Fibroblast of skin of right quadriceps (primary cell): ENCODE measurements at regions not wholly inside any gene's neighbourhood (a gene's known extent, or its start where the extent isn't known, plus 50 kb on each side); places are given as distances from the start of the nearest gene placed in this dataset.
"Not testable (repeated sequence)": the region's sequence is repeated elsewhere in the genome, so short reads cannot be mapped to it uniquely, and the experiment has no call there.

ENCODE experiments used
- DNase-seq: peaks from one replicate; pipeline ENCODE4 v3.0.0-alpha.2; 2013

DNA sequence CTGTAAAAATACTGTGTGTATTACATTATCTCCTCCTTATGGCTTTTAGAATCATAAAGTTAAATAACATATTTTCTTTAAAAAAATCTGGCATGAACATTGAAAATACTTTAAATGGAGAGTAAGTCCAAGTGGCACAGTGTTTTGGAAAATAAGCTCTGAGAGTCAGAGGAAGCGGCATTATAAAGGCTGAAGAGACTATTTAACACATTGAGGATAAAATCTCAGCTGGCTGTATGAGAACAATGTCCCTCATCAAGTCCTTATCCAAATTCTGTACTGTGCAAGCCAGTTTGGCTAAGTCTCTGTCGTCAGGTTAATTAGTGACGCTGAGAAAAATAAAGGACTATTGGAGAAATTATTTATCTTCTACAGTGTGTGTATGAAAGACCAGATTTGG, 245.5 kb downstream of the MFSD1 start:
- no peak for DNase-seq

DNA sequence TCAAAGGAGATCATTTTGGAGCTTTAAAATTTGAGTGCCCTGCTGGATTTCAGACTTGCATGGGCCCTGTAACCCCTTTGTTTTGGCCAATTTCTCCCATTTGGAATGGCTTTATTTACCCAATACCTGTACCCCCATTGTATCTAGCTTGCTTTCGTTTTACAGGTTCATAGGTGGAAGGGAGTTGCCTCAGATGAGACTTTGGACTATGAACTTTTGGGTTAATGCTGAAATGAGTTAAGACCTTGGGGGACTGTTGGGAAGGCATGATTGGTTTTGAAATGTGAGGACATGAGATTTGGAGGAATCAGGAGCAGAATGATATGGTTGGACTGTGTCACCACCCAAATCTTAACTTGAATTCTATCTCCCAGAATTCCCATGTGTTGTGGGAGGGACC, 250.6 kb downstream of the MFSD1 start:
- not testable (repeated sequence) for DNase-seq

DNA sequence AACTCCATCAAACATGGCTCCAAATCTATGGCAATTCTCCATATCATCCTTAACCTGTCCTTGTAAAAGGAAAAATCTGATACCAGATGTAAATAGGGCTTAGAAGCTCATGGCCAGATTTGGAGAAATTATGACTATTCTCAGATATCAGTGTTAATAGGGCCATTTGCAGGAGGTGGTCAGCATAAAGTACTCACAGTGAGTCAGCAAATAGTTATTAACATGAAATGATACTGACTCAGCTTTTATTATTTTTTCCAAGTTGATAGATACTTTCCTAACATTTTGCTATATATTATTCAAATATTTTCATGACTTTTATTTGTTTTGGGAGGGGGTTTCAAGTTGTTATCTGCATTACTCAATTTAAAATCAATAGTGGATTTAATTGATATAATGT, 255.8 kb downstream of the MFSD1 start:
- peak; percentile 3 for DNase-seq

DNA sequence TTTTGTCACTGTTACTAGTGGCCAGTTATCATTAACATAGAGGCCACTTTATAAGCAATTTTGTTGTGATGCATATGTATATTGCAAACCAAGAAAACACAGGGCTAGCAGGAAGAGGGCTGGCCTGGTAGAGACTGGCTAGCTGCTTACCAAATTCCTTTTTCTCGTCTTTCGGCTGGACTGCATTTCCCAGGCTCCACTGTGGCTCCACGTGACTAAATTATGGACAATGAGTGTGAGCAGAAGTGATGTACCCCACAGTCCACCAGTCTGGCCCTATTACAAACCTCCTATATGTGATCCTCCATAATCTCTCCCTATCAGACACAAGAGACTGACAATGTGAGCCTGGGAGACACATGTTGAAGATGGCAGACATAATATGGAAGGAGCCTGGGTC, 257.0 kb downstream of the MFSD1 start:
- no peak for DNase-seq

DNA sequence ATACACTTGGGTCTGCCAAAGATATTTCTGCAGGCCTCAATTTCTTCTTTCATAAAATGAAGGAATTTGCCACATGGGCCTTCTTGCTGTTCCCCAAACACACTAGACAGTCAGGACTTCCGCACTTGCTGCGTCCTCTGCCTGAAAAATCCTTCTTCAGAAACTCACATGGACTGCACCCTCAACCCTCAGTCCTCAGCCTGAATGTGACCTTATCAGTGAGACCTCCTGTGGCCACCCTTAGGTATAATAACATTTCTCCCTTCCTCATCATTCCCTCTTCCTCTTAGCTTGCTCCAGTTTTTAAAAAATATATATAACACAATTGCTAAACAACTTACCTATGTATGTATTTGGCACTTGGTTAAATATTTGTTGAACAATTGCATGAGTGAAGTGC, 257.5 kb downstream of the MFSD1 start:
- DNase-seq: no peak

DNA sequence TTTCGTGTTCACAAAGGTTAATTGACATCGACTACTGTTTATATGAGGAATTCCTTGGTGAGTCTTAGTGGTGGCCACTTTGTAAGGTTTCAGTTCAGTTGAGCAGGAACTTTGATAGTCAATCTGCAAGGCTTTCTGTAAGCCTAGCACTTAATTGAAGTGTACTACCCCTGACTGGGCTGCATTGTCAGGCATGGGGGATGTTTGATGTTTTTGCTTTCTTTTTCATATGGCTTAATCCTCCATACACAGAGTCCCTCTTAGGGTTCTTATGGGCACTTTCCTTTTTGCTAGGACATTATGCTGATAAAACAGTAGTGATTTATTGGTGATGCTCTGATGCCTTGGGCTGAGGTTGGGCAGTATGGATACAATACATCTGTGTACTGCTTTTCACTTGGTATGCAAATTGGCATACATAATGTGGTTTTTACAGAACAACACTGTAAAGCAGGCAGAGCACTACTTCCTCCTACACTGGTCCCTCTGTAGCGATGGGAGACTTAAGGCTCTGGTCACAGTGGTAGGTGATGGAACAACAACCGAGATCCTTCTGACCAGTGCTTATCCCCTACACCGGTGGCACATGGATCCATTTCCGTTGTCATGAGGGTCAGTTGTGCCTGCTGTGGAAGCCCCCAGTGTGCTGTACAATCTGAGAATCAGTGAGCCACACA, 261.0 kb downstream of the MFSD1 start:
- no peak for DNase-seq

DNA sequence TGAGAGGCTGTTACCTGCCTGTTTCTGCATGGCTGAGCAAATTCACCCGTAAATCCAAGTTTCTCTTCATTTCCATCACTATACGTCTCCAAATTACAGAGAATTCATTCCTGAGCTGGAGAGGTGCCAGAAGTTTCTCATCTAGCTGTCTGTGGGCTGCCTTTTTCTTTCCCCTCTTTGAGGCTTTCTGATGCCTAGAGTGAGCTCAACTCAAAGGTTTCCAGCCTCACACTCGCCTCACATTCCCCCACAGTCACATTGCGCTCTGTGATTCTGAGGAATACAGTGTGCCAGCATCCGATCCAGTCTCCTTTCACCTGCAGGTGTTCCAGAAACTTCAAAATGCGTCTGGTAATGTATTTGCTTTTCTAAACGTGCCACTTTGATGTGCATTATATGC, 267.2 kb downstream of the MFSD1 start, which contains the start of gene IQCJ:
Gene IQCJ (plus strand): TSS at position 229 of the 400 bp plus-strand sequence.
- no peak for DNase-seq

DNA sequence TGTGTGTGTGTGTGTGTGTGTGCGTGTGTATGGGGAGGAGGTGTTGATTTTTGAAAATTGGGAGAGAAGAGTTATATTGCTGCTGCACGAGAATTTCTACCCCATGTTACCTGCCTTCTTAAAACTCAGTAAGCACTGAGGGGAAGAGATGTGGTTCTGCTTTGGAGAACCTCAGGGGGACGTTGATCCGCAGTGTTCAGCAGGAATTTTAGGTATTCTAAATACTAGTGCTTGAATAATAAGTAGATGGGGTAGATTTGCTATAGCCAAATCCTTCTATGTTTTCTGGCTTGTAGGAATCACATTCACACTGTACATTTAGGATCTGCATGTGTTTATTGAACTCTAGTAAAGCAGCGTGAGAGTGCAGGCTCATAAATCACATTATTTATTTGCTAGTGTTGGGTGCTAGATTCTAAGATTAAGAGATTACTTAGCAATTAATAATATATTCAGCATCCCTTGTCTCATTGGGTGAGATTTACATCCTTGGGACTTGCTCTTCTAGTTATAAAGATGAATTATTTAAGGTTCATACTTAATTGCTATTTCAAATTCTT, 268.1 kb downstream of the MFSD1 start:
- DNase-seq: no peak

DNA sequence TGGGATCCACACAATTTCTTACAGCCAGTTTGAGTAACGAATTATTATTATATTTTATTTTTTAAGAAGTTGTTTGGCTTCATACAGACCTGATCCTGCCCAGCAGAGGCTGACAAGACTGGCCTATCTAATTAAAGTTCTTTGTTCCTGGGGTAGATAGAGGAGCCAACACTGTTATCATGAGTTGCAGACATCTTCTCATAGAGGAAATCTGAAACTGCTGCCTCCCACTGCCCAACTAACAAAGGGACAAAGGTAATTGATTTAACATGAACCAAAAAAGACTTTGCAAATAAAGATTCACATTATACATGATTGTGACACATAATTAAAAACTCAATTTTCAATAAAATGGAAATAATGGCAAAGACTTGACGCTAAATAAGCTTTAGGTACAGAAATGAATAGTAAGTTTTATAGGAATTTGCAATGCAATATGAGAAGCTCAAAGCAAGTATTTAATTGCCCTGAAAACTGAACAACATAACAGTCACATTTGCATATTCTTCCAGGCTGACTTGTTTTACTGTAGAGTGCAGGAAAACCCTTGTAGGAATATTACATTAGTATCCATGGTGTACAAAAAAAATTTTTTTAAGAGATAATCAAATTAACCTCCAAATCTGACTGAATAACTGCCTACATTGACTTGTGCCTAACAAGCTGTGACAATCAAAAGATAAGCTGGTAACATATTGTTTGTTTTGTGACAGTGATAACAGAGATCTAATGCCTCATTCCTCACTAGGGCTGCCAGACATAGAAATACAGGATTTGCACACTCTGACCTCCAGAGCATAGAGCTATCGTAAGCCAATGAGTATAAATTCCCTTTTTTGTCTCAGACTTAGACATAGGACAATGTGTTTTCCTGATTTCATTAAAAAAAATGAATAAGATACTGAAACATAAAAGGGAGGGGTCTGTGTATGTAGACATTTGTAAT, 273.2 kb downstream of the MFSD1 start:
- no peak for DNase-seq

DNA sequence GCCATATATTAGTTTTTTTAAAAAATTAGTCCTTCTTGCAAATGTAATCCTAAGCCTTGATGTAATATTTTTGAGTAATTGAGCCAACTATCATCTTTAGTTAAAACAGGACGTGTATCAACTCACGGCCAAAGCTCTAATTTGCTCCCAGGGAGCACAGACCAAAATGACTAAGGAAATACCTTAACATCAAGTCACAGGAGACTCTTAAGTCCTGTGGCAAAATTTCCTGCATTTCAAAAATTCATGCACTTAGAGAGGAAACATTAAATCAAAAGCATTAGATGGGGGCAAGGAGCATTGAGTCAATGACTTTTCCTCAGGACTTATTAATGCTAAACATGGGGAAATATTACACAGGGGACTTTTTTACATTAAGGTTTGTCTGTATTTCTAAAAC, 276.0 kb downstream of the MFSD1 start:
- DNase-seq: peak; percentile 95

DNA sequence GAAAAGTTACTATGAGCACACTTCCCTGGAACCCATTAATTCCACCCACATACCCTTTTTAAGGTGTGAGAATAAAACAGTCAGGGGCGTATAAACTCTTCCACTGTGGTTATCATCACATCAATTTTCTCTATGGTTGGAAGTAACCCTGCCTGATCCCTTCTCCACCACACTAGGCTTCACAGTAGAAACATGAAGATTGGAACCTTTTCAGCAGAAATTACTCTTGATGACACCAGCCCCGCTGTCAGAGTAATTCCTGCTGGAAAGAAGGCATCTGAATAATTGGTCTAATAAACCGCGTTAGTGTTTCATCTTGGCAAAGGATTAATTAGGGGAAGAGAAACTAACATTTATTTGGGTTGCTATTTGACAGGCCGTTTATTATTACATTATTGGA, 278.4 kb downstream of the MFSD1 start:
- no peak for DNase-seq

DNA sequence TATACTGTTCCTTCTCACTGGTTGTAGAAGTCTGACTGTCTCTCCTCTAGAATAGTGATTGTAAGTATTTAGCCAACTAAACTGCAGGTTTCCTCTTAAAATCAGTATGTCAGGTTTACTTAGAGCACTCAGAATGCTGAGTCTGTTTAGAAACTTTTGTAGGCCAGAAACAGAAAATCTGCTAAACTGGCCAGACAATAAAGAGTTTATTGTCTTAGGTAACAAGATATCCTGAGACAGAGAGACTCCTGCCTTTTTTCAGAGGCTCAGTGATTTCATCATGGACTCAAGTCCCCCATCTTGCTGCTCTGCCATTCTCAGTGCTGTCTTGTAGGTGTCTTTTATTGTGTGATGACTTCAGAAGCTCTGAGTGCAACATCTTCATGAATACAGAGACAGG, 279.0 kb downstream of the MFSD1 start:
- no peak for DNase-seq

DNA sequence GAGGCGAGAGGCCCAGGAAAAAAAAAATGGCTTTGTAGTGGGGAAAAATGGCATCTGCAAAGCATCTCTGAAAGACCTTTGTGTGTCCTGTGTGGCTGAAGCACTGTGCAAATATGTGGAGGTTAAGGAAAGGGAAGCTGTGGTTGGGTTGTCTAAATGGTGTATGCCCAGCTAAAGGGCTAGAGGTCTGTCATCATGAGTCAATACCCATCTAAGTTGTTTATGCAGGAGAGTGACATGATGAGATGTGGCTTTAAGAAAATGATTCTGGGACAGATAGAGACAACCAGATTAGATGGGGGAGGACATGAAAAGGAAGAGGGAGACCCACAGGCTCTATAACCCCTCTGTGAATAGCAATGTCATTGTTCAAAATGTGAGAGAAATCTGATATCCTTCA, 280.7 kb downstream of the MFSD1 start:
- DNase-seq: peak; percentile 91

DNA sequence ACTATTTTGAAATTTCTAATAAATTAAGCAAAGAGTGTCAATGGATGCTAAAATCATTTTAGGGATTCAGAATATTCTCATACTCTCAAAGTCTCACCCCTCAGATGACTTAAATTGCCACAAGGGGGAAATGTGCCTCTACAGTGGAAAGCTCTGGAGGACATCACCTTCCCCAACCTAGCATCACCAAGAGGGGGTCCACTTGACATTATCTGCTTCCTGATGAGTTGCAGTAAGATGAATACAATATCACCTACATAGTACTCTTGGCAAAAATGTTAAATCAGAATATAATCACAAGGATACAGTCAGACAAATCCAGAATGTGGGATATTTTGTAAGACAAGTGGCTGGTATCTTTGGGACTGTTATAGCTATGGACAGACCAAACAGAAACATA, 290.1 kb downstream of the MFSD1 start:
- DNase-seq: no peak

DNA sequence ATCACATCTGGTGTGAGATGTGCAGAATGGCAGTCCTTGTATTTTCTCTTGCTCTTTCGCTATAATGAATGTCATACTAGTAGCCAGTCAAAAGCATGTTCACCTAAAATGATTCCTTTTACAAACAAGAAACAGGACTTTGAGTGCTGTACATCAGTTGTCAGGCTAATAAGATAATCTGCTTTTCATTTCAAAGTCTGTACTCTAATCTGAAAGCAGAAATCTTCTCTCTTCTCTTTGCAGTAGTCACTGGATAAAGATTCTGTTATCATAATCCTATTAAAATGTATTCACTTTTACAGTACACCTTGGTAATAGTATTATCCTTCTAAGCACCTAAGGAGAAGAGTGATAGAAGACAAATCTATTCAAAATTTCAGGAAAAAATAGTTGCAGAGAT, 300.1 kb downstream of the MFSD1 start:
- no peak for DNase-seq

DNA sequence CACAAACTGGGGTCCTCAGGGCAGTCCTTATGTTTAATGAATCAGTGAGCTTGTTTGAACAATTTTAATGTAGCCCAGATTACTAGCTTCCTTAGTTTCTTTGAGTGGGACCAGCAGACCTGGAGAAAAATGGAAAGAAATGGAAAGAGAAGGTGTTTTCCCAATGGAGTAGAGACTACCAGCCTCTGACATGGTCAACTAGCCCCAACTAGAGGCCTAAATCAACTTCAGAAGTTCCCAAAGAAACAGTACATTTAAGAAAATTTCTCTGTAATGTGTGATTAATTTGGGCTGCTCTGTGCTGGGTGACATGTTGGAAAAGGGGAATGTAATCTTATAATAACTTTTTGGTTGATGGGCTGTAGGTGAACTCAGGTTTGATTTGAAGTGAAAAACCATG, 310.9 kb downstream of the MFSD1 start:
- DNase-seq: no peak

DNA sequence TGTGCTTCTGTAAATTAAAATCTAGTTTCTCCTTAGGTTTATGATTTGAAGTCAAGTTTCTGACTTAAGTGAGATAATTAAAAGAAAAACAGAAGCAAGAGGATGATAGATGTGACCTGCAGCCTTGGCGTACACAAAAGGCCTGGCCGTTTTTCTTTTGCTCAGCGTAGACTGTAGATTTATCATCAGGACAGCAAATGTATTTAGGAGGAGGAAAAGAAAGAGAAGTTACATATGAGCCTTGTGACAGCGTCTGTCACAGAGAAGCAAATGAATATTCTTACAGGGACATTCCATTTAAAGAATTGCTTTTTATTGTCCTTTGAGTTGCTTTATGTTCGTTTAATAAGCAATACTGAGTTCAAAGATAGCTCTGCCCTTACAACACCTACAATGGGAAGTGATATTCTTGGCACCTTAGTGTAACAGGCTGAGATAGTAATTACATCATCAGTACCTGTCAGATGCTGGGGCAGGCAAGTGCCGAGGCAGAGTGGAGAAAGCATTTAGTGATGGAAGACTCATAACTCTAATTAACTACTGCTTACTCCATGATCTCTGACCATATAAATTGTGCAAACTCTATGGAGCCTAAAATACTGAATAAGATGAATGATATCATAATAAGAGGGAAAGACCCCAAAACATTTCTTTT, 311.5 kb downstream of the MFSD1 start:
- no peak for DNase-seq

DNA sequence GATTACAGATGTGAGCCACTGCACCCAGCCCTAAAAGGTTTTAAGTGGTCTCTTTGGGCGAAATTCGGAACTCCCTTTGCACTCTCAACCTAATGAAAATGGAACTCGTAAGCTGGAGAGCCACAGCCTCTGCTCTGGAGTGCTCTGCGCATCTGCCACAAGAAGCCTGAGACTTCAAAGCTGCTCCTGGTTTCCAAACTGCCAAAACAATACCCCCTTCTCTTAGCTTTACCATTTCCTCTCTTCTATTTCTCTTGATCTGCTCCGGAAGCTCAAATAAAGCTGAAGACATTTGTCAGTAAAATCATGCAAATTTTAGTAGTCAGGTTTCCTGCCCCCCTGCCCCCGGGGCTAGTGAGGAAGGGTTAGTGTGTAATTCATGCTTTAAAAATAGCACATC, 312.7 kb downstream of the MFSD1 start:
- DNase-seq: no peak

DNA sequence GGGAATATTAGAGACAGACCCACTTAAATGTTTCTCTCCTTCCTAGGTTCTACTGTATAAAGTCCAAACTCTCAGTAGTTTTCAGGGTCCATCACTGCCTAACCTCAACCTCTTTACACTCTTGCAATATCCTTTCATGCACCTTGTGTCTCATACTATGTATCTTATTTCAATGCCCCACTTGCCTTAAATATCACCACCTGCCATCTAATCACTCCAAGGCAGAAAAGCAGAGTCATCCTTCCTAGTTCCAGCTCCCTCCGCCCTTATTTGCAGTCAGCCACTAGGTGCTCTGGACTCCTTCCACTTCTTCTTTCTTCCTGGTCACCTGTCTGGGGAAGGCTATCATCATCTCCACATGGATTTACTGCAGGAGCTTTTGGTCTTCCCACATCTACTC, 322.0 kb downstream of the MFSD1 start:
- no peak for DNase-seq

DNA sequence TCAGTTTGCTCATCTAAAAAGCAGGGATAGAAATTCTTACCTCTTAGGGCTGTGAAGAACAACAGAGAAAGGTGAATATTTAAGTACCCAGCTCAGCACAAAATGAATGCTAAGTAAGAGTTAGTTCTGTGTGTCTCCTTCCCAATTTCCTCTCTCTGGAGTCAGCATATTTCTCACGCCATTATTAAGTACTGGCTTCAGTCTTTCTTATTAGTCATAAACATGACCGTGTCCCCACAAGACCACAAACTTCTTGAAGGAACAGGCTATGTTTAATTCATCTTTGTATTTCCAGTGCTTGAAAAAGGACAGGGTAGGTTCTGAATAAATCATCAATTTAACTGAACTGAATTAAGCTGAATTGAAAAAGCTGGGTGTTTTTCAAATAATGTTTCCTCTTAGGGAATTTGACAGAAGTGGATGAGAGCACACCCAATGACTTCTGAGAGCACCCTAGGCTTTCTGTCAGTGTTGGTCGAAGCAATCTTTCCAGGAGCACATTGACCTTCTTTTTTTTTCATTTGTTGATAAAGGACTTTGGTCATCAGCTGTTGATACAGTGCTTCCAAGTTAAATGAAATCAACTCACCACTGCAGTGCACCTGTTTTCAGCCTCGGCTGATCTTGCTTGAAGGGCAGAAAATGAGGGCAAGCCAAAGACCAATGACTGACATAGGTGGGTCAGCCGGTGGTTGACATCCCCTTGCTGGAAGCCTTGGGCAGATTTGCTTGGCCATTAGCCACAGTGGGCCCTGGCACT, 324.6 kb downstream of the MFSD1 start:
- peak; percentile 71 for DNase-seq

DNA sequence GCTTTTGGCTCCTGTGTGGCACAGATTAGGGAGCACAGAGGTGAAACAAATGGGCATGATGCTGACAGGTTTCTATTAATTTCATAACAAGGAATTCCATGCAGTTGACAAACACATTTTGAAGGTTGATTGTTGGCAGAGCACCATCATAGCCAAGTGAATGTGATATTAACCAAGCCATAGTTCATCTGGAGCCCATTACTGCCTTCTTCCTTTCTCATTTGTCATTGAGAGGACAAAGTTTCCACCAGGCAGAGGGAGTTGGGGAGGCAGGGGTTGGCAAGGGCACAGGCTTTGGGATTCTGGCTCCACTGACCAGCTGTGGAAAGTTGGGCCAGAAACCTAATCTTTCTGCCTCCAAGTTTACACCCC, 325.2 kb downstream of the MFSD1 start:
- DNase-seq: no peak

DNA sequence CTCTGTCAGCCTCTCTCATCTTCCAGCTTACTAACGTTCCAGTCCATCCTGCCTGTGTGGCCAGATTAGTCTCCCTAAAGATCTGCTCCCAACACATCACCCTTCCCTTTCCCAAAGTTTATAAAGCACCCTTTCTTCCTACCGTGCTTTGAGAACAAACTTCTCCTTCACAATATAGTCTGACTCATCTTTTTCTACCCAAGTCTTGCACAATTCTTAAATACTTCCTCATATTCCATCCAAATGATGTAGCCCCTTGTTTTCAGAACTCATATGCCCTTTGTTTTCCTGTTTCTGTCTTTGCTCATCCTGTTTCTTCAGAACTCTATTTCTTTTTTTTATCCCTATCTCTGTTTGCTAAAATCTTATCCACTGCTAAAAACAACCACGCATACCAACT, 326.8 kb downstream of the MFSD1 start:
- DNase-seq: peak; percentile 72

DNA sequence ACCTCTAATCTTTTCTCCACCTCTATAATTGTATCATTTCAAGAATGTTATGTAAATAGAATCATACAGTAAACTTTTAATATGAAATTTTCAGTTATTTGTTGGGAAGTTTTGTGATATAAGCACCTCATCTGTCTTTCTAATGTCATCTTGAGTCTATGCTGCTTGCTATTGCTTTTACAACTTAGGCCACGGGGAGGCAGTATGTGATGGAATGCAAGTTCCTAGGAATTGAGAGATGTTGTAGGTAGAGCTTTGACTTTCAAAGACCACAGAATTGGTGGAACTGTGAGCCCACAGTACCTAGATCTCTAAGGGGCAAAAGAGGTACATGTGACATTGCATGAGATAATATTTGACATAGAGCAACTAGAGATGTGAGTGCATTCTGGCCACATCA, 328.3 kb downstream of the MFSD1 start:
- no peak for DNase-seq
